Osteoblast (primary cell): ENCODE measurements at regions not wholly inside any gene's neighbourhood (a gene's known extent, or its start where the extent isn't known, plus 50 kb on each side); places are given as distances from the start of the nearest gene placed in this dataset.

Experiments
- DNase-seq: peaks from one replicate; pipeline ENCODE4 v3.0.0; 2011; ENCODE audit warnings: low spot score, mixed read lengths; ENCODE audit not compliant: insufficient read length; ENCODE audit errors: missing footprints
- H2AFZ ChIP-seq: 2 replicates; pipeline ENCODE4 v1.6.0; 2011; ENCODE audit warnings: mild to moderate bottlenecking, low read length
- H3K27ac ChIP-seq: 2 replicates; pipeline ENCODE4 v1.5.1; 2011; ENCODE audit warnings: mild to moderate bottlenecking, low read depth, low read length, moderate library complexity
- H3K27me3 ChIP-seq: 2 replicates; pipeline ENCODE4 v1.6.0; 2012; ENCODE audit warnings: mild to moderate bottlenecking, control low read depth, inconsistent platforms, low read length, moderate library complexity; ENCODE audit not compliant: insufficient read depth
- H3K36me3 ChIP-seq: 2 replicates; pipeline ENCODE4 v1.5.1; 2011; ENCODE audit warnings: mild to moderate bottlenecking, low read length, control low read depth, moderate library complexity; ENCODE audit not compliant: insufficient read depth
- H3K4me1 ChIP-seq: 2 replicates; pipeline ENCODE4 v1.5.1; 2011; ENCODE audit warnings: mild to moderate bottlenecking, low read length, control low read depth, moderate library complexity; ENCODE audit not compliant: insufficient read depth
- H3K4me2 ChIP-seq: 2 replicates; pipeline ENCODE4 v1.6.0; 2011; ENCODE audit warnings: mild to moderate bottlenecking, low read length; ENCODE audit not compliant: insufficient read depth
- H3K4me3 ChIP-seq: fragments of 200-600 bp; sonication (generic); 3 replicates; pipeline ENCODE4 v1.5.1; 2012; ENCODE audit warnings: mild to moderate bottlenecking, low read length, inconsistent platforms; ENCODE audit not compliant: insufficient read depth
- H3K79me2 ChIP-seq: 2 replicates; pipeline ENCODE4 v1.6.0; 2012; ENCODE audit warnings: mild to moderate bottlenecking, low read length, control low read depth, inconsistent platforms; ENCODE audit not compliant: insufficient read depth
- H3K9me3 ChIP-seq: 2 replicates; pipeline ENCODE4 v1.5.1; 2011; ENCODE audit warnings: low read depth, low read length, control low read depth
- H4K20me1 ChIP-seq: 2 replicates; pipeline ENCODE4 v1.6.0; 2012; ENCODE audit warnings: mild to moderate bottlenecking, low read length, control low read depth; ENCODE audit not compliant: insufficient read depth
- TF ChIP-seq, protein P1 (sequence below): IDR thresholded peaks from 2 replicates; pipeline ENCODE4 v1.5.1; 2011; ENCODE audit warnings: mild to moderate bottlenecking, low read depth, low read length, moderate library complexity; ENCODE audit errors: extremely low read depth

- Histone ChIP-seq H3K36me3 (no peaks in the 10 kb centered on the region), H3K4me2 (no peak overlapping the region), H4K20me1 (peaks cover 94% of the 10 kb centered on the region), H3K9me3 (no peaks in the 10 kb centered on the region), H3K4me1 (peaks cover 12% of the 10 kb centered on the region), H3K27ac (no peak overlapping the region), H3K4me3 (no peak overlapping the region), H3K27me3 (no peaks in the 10 kb centered on the region), H2AFZ (no peak overlapping the region), H3K79me2 (peaks cover 95% of the 10 kb centered on the region)
- no peak for DNase-seq
- TF ChIP-seq, protein P1, sequence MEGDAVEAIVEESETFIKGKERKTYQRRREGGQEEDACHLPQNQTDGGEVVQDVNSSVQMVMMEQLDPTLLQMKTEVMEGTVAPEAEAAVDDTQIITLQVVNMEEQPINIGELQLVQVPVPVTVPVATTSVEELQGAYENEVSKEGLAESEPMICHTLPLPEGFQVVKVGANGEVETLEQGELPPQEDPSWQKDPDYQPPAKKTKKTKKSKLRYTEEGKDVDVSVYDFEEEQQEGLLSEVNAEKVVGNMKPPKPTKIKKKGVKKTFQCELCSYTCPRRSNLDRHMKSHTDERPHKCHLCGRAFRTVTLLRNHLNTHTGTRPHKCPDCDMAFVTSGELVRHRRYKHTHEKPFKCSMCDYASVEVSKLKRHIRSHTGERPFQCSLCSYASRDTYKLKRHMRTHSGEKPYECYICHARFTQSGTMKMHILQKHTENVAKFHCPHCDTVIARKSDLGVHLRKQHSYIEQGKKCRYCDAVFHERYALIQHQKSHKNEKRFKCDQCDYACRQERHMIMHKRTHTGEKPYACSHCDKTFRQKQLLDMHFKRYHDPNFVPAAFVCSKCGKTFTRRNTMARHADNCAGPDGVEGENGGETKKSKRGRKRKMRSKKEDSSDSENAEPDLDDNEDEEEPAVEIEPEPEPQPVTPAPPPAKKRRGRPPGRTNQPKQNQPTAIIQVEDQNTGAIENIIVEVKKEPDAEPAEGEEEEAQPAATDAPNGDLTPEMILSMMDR = no peak
Measured at GRCh38 chr3:72383883-72384282, 464.4 kb downstream of the SHQ1 start.

- no peaks in the 10 kb centered on the region for H3K9me3 ChIP-seq
- TF ChIP-seq, protein P1 = no peak
- no peak overlapping the region for H3K4me2 ChIP-seq
- H4K20me1 ChIP-seq = peaks cover 92% of the 10 kb centered on the region
- H3K36me3 ChIP-seq = peaks cover 2% of the 10 kb centered on the region
- H3K79me2 ChIP-seq = peaks cover 95% of the 10 kb centered on the region
- no peak overlapping the region for H3K27ac ChIP-seq
- no peak overlapping the region for H2AFZ ChIP-seq
- peaks cover 12% of the 10 kb centered on the region for H3K4me1 ChIP-seq
- H3K27me3 ChIP-seq = no peaks in the 10 kb centered on the region
- no peak for DNase-seq
- no peak overlapping the region for H3K4me3 ChIP-seq
Measured at GRCh38 chr3:72383230-72383629, 465.0 kb downstream of the SHQ1 start.

DNA sequence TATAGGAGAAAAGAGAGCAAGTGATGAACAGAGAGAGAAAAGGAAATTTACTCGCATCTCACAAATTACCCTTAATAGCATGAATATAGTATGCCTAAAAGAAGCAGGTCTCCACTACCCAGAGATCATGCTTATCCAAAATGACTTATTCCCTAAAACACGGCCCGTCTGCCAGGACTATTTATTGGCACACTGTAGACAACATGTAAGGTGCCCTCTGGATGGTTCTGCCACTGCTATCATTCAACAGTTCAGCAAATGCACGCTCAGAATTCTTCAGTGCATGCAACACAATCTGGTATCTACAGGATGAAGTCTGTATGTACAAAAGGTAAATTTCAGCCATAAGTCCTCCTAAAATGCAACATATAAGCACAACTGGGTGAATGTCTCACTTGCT is 465.8 kb downstream of the SHQ1 start:
- TF ChIP-seq, protein P1 = no peak
- Histone ChIP-seq H3K36me3 (peaks cover 6% of the 10 kb centered on the region), H3K27ac (no peak overlapping the region), H3K79me2 (peaks cover 89% of the 10 kb centered on the region), H3K4me2 (no peak overlapping the region), H2AFZ (no peak overlapping the region), H3K9me3 (no peaks in the 10 kb centered on the region), H3K4me1 (peaks cover 12% of the 10 kb centered on the region), H3K27me3 (no peaks in the 10 kb centered on the region), H4K20me1 (peaks cover 84% of the 10 kb centered on the region), H3K4me3 (no peak overlapping the region)
- DNase-seq = no peak

GRCh38 chr3:72381584-72381983 is 466.7 kb downstream of the SHQ1 start:
- H3K36me3 ChIP-seq = peaks cover 14% of the 10 kb centered on the region

More at GRCh38 chr3:72381584-72381983, 466.7 kb downstream of the SHQ1 start:
- peak; percentile 53 for DNase-seq
- Histone ChIP-seq H2AFZ (no peak overlapping the region), H3K9me3 (no peaks in the 10 kb centered on the region), H3K79me2 (peaks cover 83% of the 10 kb centered on the region), H4K20me1 (peaks cover 75% of the 10 kb centered on the region), H3K4me1 (peaks cover 12% of the 10 kb centered on the region), H3K27ac (no peak overlapping the region), H3K4me2 (no peak overlapping the region), H3K27me3 (no peaks in the 10 kb centered on the region), H3K4me3 (no peak overlapping the region)
- TF ChIP-seq, protein P1 = no peak
